ENCODE measurements at regions not wholly inside any gene's neighbourhood (a gene's known extent, or its start where the extent isn't known, plus 50 kb on each side); places are given as distances from the start of the nearest gene placed in this dataset.

DNA sequence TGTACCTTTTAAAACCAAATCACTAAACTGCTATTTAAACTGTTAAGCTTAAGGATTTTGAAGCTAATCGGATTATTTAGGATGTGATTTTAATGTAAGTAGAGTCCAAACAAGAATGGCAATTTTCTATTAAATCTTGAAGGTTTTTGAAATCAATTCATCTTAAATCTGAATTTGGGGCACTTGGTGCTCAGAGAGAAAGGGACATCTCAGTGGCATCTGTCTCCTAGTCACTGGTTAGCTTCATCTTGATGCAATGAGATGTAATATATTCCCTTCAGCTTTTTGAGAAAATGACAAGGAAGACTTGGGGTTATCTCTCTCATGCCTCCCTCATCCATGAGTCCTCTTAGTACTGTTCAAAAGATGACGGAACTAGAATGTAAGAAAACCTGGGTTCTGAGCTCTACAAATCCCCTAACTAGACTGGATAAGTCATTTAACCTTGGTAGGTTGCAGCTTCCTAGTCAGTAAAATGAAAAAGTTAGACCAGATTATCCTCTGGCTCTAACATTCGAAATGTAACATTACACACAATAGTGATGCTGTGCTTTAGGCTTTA, 198.5 kb upstream of the NEBL start (continued):
- TF ChIP-seq, protein P1, sequence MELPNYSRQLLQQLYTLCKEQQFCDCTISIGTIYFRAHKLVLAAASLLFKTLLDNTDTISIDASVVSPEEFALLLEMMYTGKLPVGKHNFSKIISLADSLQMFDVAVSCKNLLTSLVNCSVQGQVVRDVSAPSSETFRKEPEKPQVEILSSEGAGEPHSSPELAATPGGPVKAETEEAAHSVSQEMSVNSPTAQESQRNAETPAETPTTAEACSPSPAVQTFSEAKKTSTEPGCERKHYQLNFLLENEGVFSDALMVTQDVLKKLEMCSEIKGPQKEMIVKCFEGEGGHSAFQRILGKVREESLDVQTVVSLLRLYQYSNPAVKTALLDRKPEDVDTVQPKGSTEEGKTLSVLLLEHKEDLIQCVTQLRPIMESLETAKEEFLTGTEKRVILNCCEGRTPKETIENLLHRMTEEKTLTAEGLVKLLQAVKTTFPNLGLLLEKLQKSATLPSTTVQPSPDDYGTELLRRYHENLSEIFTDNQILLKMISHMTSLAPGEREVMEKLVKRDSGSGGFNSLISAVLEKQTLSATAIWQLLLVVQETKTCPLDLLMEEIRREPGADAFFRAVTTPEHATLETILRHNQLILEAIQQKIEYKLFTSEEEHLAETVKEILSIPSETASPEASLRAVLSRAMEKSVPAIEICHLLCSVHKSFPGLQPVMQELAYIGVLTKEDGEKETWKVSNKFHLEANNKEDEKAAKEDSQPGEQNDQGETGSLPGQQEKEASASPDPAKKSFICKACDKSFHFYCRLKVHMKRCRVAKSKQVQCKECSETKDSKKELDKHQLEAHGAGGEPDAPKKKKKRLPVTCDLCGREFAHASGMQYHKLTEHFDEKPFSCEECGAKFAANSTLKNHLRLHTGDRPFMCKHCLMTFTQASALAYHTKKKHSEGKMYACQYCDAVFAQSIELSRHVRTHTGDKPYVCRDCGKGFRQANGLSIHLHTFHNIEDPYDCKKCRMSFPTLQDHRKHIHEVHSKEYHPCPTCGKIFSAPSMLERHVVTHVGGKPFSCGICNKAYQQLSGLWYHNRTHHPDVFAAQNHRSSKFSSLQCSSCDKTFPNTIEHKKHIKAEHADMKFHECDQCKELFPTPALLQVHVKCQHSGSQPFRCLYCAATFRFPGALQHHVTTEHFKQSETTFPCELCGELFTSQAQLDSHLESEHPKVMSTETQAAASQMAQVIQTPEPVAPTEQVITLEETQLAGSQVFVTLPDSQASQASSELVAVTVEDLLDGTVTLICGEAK (IDR thresholded peaks at IDR 0.05; ENCODE audit: borderline replicate concordance) = no peak
- no peak for TF ChIP-seq SRF (IDR thresholded peaks at IDR 0.05; ENCODE audit: low read depth in 2 of 2, low read length in 2 of 2)
- TF ChIP-seq RB1 (IDR thresholded peaks at IDR 0.05; ENCODE audit: borderline replicate concordance) = no peak
- TF ChIP-seq, protein P2, sequence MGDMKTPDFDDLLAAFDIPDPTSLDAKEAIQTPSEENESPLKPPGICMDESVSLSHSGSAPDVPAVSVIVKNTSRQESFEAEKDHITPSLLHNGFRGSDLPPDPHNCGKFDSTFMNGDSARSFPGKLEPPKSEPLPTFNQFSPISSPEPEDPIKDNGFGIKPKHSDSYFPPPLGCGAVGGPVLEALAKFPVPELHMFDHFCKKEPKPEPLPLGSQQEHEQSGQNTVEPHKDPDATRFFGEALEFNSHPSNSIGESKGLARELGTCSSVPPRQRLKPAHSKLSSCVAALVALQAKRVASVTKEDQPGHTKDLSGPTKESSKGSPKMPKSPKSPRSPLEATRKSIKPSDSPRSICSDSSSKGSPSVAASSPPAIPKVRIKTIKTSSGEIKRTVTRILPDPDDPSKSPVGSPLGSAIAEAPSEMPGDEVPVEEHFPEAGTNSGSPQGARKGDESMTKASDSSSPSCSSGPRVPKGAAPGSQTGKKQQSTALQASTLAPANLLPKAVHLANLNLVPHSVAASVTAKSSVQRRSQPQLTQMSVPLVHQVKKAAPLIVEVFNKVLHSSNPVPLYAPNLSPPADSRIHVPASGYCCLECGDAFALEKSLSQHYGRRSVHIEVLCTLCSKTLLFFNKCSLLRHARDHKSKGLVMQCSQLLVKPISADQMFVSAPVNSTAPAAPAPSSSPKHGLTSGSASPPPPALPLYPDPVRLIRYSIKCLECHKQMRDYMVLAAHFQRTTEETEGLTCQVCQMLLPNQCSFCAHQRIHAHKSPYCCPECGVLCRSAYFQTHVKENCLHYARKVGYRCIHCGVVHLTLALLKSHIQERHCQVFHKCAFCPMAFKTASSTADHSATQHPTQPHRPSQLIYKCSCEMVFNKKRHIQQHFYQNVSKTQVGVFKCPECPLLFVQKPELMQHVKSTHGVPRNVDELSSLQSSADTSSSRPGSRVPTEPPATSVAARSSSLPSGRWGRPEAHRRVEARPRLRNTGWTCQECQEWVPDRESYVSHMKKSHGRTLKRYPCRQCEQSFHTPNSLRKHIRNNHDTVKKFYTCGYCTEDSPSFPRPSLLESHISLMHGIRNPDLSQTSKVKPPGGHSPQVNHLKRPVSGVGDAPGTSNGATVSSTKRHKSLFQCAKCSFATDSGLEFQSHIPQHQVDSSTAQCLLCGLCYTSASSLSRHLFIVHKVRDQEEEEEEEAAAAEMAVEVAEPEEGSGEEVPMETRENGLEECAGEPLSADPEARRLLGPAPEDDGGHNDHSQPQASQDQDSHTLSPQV (IDR thresholded peaks at IDR 0.05) = no peak
